Panc1 (cell line): ENCODE measurements at regions not wholly inside any gene's neighbourhood (a gene's known extent, or its start where the extent isn't known, plus 50 kb on each side); places are given as distances from the start of the nearest gene placed in this dataset.

Source experiments
- ATAC-seq: fragments of 200-7000 bp; cut with Tn5 transposase; 2 replicates; pipeline ENCODE4 v1.9.1; 2020; ENCODE audit warnings: mild to moderate bottlenecking, moderate library complexity
- BruUV-seq: library from RNA; stranded (reverse); fragments of 400-500 nt; replicated peaks from 2 replicates; lab custom pipeline; 2021; lab: Mats Ljungman, UMichigan
- CTCF ChIA-PET: fragments of 300-600 bp; sonication (Branson Sonifier 250); formaldehyde crosslinking; loops from one replicate; lab custom pipeline; 2022; ENCODE audit warnings: antibody characterized with exemption; lab: Charles Lee
- POLR2A ChIA-PET: fragments of 300-600 bp; sonication (Branson Sonifier 250); formaldehyde crosslinking; loops from one replicate; lab custom pipeline; 2022; ENCODE audit warnings: antibody characterized with exemption; lab: Charles Lee
- DNase-seq: peaks from one replicate; pipeline ENCODE4 v3.0.0-alpha.2; 2010; ENCODE audit warnings: low read depth, low spot score
- H3K27ac ChIP-seq: 2 replicates; pipeline ENCODE4 v1.5.1; 2011; ENCODE audit warnings: mild to moderate bottlenecking, low read length, inconsistent platforms
- H3K27me3 ChIP-seq: fragments of 200-500 bp; sonication (Bioruptor generic); 2 replicates; pipeline ENCODE4 v1.6.0; 2014; ENCODE audit warnings: low read length, inconsistent platforms; ENCODE audit not compliant: control insufficient read depth, insufficient read depth
- H3K36me3 ChIP-seq: fragments of 200-500 bp; sonication (Bioruptor generic); 2 replicates; pipeline ENCODE4 v1.5.1; 2014; ENCODE audit warnings: inconsistent platforms, mild to moderate bottlenecking, low read length, moderate library complexity; ENCODE audit not compliant: control insufficient read depth, insufficient read depth
- H3K4me1 ChIP-seq: 2 replicates; pipeline ENCODE4 v1.5.1; 2011; ENCODE audit warnings: inconsistent platforms, mild to moderate bottlenecking, low read length, moderate library complexity; ENCODE audit not compliant: control insufficient read depth, insufficient read depth
- H3K4me3 ChIP-seq, 2 experiments: 2 replicates each; pipeline ENCODE4 v1.5.1; 2011 to 2012; ENCODE audit warnings: low read depth in 2 of 2, low read length in 2 of 2, mild to moderate bottlenecking in 2 of 2, inconsistent platforms in 1 of 2, moderate library complexity in 1 of 2
- H3K9me3 ChIP-seq: fragments of 200-500 bp; sonication (Bioruptor generic); 2 replicates; pipeline ENCODE4 v1.5.1; 2014; ENCODE audit warnings: low read depth, mild to moderate bottlenecking, inconsistent platforms, low read length, moderate library complexity; ENCODE audit not compliant: control insufficient read depth, insufficient read depth
- POLR2AphosphoS5 ChIP-seq: IDR thresholded peaks from 2 replicates; pipeline ENCODE4 v1.6.1; 2012; ENCODE audit warnings: mild to moderate bottlenecking, low read depth, low read length, moderate library complexity
- SIN3A ChIP-seq: IDR thresholded peaks from 2 replicates; pipeline ENCODE4 v1.6.1; 2012; ENCODE audit warnings: low read depth, mild to moderate bottlenecking, low read length, moderate library complexity, borderline replicate concordance; ENCODE audit not compliant: insufficient read depth
- TCF7L2 ChIP-seq: IDR thresholded peaks from 2 replicates; pipeline ENCODE4 v1.6.1; 2011; ENCODE audit warnings: mild to moderate bottlenecking, low read depth, low read length, inconsistent platforms
- in situ Hi-C: cut with HindIII; loops from 2 replicates; pipeline ENCODE4 v1.10.0; 2016; ENCODE audit warnings: low sequenced_read_pairs, low pct_unique_long_range_greater_than_20kb
- intact Hi-C: fragments of 100-400 bp; cut with micrococcal nuclease; formaldehyde crosslinking; loops from one replicate; pipeline ENCODE4 v1.10.0; 2022; ENCODE audit not compliant: unreplicated experiment
- TF ChIP-seq, protein P1 (sequence below), 2 experiments: IDR thresholded peaks; 2 replicates each; pipeline ENCODE4 v1.6.1; 2011 to 2012; ENCODE audit warnings: low read depth in 2 of 2, control low read depth in 1 of 2, low read length in 1 of 2, mild to moderate bottlenecking in 1 of 2, moderate library complexity in 1 of 2; ENCODE audit not compliant: insufficient read depth in 1 of 2
- TF ChIP-seq, protein P2 (sequence below): fragments of 450-650 bp; IDR thresholded peaks from 2 replicates; pipeline ENCODE4 v1.5.1; 2017; ENCODE audit warnings: mild to moderate bottlenecking

DNA sequence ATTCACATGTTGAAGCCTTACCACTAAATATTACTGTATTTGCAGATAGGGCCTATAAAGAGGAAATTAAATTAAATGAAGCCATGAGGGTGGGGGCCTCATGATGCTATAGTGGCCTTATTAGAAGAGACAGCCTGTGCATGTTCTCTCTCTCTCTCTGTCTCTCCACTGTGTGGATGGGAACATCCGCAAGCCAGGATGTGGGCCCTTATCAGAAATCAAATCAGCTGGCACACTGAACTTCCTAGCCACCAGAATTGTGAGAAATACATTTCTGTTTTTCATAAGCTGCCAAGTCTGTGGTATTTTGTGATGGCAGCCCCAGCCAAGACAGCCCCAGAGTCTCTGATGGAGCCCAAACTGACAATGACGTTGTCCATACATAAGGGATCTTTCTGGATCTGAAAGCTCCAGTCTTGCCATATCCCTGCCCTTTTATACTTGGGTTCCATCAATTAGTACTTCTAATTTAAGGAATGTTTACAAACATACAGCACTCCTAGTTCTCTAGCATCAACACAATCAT, 300.5 kb upstream of the ATP10B start:
- no peaks in the 10 kb centered on the region for H3K9me3 ChIP-seq
- H3K4me3 ChIP-seq = no peak overlapping the region
- no peaks in the 10 kb centered on the region for H3K36me3 ChIP-seq
- TF ChIP-seq, protein P1, sequence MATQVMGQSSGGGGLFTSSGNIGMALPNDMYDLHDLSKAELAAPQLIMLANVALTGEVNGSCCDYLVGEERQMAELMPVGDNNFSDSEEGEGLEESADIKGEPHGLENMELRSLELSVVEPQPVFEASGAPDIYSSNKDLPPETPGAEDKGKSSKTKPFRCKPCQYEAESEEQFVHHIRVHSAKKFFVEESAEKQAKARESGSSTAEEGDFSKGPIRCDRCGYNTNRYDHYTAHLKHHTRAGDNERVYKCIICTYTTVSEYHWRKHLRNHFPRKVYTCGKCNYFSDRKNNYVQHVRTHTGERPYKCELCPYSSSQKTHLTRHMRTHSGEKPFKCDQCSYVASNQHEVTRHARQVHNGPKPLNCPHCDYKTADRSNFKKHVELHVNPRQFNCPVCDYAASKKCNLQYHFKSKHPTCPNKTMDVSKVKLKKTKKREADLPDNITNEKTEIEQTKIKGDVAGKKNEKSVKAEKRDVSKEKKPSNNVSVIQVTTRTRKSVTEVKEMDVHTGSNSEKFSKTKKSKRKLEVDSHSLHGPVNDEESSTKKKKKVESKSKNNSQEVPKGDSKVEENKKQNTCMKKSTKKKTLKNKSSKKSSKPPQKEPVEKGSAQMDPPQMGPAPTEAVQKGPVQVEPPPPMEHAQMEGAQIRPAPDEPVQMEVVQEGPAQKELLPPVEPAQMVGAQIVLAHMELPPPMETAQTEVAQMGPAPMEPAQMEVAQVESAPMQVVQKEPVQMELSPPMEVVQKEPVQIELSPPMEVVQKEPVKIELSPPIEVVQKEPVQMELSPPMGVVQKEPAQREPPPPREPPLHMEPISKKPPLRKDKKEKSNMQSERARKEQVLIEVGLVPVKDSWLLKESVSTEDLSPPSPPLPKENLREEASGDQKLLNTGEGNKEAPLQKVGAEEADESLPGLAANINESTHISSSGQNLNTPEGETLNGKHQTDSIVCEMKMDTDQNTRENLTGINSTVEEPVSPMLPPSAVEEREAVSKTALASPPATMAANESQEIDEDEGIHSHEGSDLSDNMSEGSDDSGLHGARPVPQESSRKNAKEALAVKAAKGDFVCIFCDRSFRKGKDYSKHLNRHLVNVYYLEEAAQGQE (IDR thresholded peaks at IDR 0.05; ENCODE audit: insufficient read depth in 1 of 2, low read depth in 2 of 2, low read length in 1 of 2) = no peak
- TF ChIP-seq SIN3A = no peak
- TF ChIP-seq, protein P2, sequence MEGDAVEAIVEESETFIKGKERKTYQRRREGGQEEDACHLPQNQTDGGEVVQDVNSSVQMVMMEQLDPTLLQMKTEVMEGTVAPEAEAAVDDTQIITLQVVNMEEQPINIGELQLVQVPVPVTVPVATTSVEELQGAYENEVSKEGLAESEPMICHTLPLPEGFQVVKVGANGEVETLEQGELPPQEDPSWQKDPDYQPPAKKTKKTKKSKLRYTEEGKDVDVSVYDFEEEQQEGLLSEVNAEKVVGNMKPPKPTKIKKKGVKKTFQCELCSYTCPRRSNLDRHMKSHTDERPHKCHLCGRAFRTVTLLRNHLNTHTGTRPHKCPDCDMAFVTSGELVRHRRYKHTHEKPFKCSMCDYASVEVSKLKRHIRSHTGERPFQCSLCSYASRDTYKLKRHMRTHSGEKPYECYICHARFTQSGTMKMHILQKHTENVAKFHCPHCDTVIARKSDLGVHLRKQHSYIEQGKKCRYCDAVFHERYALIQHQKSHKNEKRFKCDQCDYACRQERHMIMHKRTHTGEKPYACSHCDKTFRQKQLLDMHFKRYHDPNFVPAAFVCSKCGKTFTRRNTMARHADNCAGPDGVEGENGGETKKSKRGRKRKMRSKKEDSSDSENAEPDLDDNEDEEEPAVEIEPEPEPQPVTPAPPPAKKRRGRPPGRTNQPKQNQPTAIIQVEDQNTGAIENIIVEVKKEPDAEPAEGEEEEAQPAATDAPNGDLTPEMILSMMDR = no peak
- no peak for TF ChIP-seq TCF7L2
- TF ChIP-seq POLR2AphosphoS5 = no peak
- H3K27me3 ChIP-seq = no peaks in the 10 kb centered on the region
- POLR2A ChIA-PET = no interaction called here
- CTCF ChIA-PET = no interaction called here
- no peaks in the 10 kb centered on the region for H3K4me1 ChIP-seq
- DNase-seq = no peak
- H3K27ac ChIP-seq = no peak overlapping the region
- in situ Hi-C loops (no loop called here), intact Hi-C loops (no loop called here)
- BruUV-seq = no TSS peak
- no peak for ATAC-seq

DNA sequence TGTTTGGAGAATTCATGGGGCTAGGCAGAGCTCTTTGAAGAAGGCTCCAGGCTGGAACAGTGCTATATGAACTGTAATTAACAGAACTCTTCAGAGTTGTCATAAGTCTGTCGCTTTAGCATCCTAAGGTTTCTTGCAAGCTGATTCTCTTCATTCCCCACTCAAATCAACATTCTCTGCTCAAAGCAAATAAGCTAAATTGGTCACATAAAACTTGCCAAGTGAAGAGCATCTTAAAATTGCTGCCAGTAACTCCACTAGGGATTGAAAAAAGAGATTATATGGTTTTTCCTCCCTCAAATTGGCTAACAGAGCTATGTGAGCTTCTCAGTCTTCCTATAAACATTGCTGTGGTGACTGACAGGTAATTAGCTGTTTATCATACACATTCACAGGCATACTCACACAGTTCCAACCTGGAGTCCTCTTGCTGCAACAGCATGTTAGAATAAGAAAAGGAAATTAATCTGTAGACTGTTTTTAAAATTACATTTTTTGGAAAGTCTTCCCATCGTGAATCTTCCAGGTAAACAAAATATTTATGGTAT, 298.5 kb upstream of the ATP10B start:
- ChIA-PET POLR2A (no interaction called here), CTCF (no interaction called here)
- H3K36me3 ChIP-seq = no peaks in the 10 kb centered on the region
- H3K4me1 ChIP-seq = no peaks in the 10 kb centered on the region
- in situ Hi-C loops (no loop called here), intact Hi-C loops (no loop called here)
- H3K27me3 ChIP-seq = no peaks in the 10 kb centered on the region
- no peak for DNase-seq
- H3K4me3 ChIP-seq = no peak overlapping the region
- H3K9me3 ChIP-seq = 0 out of 2 replicates have a peak, but pooled peaks cover 5% of the 10 kb centered on the region
- TF ChIP-seq, protein P2 = no peak
- TF ChIP-seq TCF7L2 (no peak), POLR2AphosphoS5 (no peak)
- BruUV-seq = no TSS peak
- ATAC-seq = no peak
- H3K27ac ChIP-seq = no peak overlapping the region
